LNCaP clone FGC (cell line): ENCODE measurements at regions not wholly inside any gene's neighbourhood (a gene's known extent, or its start where the extent isn't known, plus 50 kb on each side); places are given as distances from the start of the nearest gene placed in this dataset.

Source experiments
- DNase-seq: peaks from one replicate; pipeline ENCODE4 v3.0.0-alpha.2; 2011; ENCODE audit warnings: low read depth
- H3K4me3 ChIP-seq: 2 replicates; pipeline ENCODE4 v1.5.1; 2011; ENCODE audit warnings: mild to moderate bottlenecking, low read depth, low read length, control low read depth
- TF ChIP-seq, protein P1 (sequence below): IDR thresholded peaks from 2 replicates; pipeline ENCODE4 v1.5.1; 2012; ENCODE audit warnings: mild to moderate bottlenecking; ENCODE audit not compliant: control insufficient read depth, insufficient read depth; ENCODE audit errors: extremely low read depth

DNA sequence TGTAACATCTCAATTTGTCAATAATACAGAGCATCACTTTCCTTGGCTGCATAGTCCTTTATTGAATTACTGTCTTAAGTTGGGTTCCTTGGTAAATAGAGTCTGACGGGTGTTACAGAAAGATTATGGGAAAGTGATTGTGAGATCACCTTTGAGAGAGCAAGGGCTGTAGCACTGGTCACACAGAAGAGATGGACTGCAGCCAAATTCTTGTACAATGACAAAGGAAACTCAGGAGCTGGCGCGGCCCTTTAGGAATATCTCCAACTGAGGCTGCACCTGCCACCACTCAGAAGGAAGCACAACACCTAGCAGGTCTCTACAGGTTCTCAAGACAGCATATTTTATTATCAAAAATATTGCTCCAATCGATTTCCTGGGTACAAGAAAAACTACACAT, 350.0 kb upstream of the ISL1 start:
- H3K4me3 ChIP-seq = no peak overlapping the region
- peak; percentile 81 for DNase-seq
- TF ChIP-seq, protein P1, sequence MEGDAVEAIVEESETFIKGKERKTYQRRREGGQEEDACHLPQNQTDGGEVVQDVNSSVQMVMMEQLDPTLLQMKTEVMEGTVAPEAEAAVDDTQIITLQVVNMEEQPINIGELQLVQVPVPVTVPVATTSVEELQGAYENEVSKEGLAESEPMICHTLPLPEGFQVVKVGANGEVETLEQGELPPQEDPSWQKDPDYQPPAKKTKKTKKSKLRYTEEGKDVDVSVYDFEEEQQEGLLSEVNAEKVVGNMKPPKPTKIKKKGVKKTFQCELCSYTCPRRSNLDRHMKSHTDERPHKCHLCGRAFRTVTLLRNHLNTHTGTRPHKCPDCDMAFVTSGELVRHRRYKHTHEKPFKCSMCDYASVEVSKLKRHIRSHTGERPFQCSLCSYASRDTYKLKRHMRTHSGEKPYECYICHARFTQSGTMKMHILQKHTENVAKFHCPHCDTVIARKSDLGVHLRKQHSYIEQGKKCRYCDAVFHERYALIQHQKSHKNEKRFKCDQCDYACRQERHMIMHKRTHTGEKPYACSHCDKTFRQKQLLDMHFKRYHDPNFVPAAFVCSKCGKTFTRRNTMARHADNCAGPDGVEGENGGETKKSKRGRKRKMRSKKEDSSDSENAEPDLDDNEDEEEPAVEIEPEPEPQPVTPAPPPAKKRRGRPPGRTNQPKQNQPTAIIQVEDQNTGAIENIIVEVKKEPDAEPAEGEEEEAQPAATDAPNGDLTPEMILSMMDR = no peak

DNA sequence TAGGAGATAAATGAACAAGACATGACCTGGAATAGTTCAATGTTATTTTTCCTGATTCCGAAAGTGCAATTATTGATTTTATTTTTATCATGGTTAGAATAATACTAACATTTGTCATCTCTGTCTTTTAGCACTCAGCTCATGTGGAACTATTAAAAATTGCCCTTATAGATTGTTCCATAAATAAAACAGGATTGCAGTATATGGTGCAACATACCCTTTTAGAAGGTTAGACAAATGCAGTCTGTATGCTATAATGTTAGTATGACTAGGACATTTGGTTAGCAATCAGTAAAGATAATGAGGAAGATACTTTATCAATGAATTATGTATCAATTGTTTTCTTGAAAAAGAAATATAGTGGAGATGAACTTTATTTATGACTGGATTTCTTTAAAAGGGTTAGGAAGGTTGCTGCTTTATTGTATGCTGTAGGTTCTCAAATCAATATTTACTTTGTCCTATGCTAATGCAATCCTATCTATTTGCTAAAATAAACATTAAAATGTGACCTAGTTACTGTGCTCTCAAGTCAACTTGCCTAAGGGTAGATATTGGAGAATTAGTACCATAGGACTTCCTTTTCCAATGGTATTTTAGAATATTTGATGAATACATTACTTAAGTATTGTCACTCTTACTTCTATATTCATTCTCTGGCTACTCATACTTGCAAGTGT, 348.9 kb upstream of the ISL1 start:
- no peak overlapping the region for H3K4me3 ChIP-seq
- TF ChIP-seq, protein P1 = no peak
- no peak for DNase-seq

DNA sequence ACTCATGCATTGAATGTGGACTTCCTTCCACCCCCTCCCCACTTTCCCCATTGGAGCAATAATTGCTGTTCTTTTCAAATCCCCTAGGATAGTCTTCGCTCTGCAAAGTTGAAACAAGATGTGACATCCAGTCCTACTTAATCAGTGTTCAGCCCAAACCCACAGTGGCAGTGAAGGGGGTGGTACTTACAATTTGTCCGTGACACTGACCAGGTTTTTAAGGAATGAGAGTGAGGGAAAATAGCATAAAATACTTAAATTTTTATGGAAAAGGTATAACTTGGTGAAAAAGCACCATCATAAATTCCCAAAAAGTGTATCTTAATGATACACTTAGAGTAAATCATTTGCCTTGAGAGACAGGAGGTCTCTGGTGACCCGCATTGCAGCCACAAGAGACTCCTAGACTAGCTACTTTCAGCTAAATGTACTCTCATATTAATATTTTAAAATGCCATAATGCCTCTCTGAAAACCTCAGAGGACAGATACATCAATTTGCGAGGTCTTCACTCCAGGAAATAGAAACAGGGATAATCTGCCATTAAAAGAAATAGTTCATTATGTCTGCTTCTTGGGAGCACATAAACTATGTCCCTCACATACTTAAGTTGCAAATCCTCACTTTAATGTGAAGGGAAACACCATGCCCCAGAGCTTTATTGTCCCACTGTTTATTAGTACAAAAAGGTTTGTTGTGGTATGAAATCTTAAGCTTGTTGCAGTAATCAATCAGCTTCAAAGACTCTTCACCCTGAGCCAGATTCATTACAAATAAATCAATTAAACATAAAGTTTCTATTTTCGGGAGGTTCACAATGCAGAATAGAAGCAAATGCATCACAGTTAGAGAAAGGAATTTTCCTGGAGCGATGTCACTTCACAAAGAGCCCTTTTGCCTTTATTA, 343.6 kb upstream of the ISL1 start:
- TF ChIP-seq, protein P1 = no peak
- DNase-seq = no peak

GRCh38 chr5:51043745-51044144, 339.5 kb upstream of the ISL1 start:
- H3K4me3 ChIP-seq = no peak overlapping the region
- no peak for DNase-seq
- TF ChIP-seq, protein P1 = no peak

More for the DNA sequence above, 343.6 kb upstream of the ISL1 start:
- H3K4me3 ChIP-seq = no peak overlapping the region

DNA sequence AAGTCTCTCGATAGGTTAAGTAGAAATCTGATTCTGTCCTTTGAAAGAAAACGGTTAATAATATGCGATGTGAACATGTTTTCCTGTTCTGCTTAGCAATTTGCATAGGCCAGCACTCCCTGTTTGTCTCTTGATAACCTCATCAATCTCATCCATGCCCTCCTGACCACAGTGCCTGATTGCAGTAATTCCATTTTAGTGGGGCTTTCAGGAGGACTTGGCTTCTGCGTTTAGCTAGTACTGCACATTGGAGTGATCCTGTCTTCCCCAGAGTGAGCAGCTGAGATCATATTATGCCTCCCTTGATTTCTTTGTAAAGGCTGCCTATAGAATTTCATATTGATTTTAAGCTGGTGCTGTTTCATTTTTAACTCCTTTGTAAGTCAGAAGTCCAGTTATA, 335.9 kb upstream of the ISL1 start:
- no peak overlapping the region for H3K4me3 ChIP-seq
- TF ChIP-seq, protein P1 = no peak
- DNase-seq = no peak

- no peak for DNase-seq
- no peak overlapping the region for H3K4me3 ChIP-seq
- TF ChIP-seq, protein P1 = no peak
Measured at GRCh38 chr5:51053361-51053760, 329.9 kb upstream of the ISL1 start.
